RCC 7860 (cell line): ENCODE measurements at regions not wholly inside any gene's neighbourhood (a gene's known extent, or its start where the extent isn't known, plus 50 kb on each side); places are given as distances from the start of the nearest gene placed in this dataset.

Source experiments
- DNase-seq: peaks from one replicate; pipeline ENCODE4 v3.0.0-alpha.2; 2015; ENCODE audit warnings: low spot score
- FAIRE-seq: peaks from 2 replicates; lab custom pipeline; 2012; peaks lifted over from hg19 to GRCh38; lab: Jason Lieb, UNC

DNA sequence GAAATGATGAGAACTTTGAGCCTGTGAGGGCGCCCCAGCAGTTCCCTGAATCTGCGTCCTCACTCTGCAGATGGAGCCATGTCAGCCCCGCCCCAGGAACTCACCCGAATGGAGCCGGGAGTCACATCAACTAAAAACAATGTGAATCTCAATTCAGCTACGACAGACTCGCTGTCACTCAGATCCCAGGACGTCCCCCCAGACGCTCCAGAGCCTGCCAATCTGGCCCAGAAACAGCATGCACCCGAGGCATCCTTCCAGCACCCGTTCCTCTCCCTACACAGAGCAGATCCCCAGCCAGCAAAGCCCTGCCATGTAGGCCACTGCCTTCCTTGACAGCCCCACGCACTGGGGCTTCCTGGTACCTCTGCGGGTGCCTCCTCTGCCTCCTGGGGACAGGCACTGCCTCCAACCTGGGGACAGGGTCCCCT lies 248.0 kb downstream of the TTLL2 start:
- no peak for DNase-seq
- FAIRE-seq: no peak

DNA sequence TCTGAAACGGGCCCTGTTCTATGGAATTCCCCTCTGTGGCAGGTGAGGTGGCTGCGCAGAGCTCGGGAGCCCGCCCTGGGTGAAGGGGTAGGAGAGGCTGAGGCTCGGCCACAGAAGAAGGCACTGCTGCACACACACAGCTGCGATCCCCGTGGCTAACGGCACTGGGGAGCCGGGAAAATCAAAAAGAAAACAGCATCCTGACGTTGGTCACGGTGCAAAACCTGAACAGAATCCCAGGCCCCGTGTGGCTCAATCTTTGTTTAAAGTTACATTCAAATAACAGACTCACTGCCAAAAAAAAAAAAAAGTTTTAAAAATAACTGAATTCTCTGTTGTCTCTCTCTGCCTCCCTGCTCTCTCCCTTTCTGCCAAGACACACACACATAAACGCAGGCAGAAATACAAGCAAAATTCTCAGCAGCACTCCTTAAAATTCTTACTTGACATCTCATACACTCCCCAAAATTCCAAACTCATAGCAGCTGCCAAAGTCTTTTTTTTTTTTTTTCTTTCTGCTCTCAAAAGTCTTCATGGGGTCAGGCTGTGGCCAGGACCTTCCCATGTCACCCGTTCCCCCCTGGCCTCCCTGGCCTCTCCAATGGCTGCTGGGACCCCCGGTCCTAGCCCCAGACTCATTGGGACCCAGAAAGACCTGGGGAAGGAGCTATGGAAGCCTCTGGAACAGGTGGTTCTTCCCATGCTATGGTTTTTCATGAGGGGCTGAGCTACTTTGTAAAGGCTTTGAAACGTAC lies 248.8 kb downstream of the TTLL2 start:
- no peak for FAIRE-seq
- DNase-seq: no peak

DNA sequence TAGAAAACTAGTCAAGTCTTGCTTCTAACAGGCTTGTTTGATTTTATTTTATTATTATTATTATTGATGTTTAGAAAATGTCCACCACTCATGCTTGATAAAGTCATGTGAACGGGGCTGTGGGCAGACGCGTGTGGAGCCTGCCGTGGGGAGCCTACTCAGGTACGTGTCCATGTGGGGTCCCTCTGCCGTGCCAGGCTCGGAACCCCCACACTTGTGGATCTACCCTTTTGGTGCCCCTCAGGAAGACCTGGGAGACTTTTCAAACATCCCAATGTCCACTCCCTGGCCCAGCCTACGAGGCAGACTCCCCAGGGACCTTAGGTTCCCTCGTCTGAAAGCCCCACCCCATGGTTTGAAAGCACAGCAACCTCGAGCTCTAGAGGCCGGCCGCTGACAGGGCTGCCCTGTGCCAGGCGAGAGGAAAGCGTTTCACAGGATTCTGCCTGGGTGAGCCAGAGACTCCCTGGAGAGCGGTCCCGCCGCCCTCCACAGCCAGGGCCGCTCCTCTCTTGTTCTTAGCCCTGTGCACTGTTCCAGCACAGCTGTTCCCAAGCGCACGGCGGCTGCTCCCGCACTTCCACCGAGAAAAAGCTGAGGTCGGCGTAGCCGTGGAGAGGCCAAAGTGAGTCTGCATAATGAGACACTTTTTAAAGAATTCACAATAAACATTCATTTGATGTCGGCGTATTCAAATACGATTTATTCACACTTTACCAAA lies 249.7 kb downstream of the TTLL2 start:
- no peak for FAIRE-seq
- no peak for DNase-seq

DNA sequence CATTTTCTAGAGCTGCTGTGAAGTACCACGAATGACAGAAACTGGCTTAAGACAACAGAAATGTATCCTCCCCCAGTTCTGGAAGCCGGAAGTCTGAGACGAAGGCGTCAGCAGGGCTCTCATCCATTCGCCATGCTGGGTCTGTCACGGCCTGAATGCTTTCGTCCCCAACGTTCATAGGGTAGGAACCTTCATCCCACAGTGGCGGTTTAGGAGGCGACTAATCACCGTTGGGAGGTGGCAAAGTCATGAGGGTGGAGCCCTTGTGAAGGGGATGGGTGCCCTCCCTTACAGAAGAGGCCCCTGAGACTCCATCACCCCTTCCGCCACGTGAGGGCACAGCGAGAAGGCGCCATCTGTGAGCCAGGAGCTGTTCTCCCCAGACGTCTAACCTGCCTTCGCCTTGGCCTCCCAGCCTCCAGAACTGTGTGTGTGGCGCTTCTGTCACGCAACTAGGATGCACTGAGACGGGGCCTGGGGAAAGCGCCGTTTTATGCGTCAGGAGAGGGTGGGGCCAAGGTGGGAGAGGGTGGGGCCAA lies 250.3 kb downstream of the TTLL2 start:
- FAIRE-seq: no peak
- no peak for DNase-seq

- no peak for DNase-seq
- FAIRE-seq: no peak
Observed at GRCh38 chr6:167576050-167576741, 250.5 kb upstream of the AFDN start.

- DNase-seq (no peak), FAIRE-seq (no peak)
Observed at GRCh38 chr6:167576828-167577503, 249.7 kb upstream of the AFDN start.

- DNase-seq (no peak), FAIRE-seq (no peak)
Observed at GRCh38 chr6:167577891-167578361, 248.8 kb upstream of the AFDN start.

DNA sequence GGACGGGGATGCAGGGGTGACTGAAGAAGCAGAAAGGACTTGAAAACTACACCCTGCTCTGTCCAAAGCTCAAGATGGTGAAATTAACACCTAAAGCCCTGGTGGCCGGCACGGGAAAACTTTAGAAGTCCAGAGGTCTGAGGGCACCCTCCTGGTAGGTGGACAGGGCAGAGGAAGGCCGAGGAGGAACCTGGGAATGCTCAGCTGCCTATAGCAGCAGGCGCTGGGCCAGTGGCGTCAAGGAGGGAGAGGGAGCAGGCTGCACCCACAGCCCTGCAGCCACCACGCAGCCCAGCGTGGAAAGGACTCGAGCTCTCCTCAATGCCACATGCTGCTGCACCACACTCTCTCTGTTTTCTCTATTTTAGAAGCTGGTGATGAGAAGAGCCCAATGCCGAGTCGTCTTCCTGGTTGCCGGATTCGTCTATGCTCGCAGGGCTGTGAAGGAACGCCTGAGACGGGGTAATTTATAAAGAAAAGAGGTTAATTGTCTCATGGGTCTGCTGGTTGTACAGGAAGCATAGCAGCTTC lies 248.3 kb upstream of the AFDN start:
- DNase-seq: no peak
- FAIRE-seq: no peak

GRCh38 chr6:167579806-167580618 lies 246.7 kb upstream of the AFDN start:
- no peak for DNase-seq
- FAIRE-seq: no peak

DNA sequence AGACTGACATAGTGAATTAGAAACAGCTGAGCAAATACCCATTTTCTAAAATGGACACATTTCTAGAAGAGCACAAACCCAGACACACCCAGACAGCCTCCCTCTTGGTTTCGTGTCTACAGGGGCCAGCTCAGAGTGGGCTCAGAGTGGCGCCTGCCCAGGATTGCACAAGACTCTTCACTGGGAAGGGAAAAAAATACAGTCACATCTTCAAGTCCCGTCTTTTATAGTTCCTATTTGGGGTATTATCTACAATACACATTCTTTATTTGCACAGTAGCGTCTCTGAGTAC lies 246.1 kb upstream of the AFDN start:
- DNase-seq (no peak), FAIRE-seq (no peak)

- FAIRE-seq (no peak), DNase-seq (no peak)
Observed at GRCh38 chr6:167581637-167582036, 245.1 kb upstream of the AFDN start.

DNA sequence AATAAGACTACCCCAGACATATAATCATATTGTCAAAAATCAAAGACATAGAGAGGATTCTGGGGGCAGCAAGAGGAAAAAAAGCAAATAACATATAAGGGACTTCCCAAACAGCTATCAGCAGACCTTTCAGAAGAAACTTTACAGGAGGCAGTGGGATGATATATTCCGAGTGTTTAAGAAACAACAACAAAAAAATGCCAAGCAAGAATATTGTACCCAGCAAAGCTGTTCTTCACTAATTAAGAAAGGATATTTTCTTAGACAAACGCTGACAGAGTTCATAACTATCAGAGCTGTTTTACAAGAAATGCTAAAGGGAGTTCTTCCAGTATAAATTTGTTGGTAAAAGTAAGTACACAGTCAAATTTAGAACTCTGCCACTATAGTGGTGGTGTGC lies 243.3 kb upstream of the AFDN start:
- no peak for DNase-seq
- no peak for FAIRE-seq

DNA sequence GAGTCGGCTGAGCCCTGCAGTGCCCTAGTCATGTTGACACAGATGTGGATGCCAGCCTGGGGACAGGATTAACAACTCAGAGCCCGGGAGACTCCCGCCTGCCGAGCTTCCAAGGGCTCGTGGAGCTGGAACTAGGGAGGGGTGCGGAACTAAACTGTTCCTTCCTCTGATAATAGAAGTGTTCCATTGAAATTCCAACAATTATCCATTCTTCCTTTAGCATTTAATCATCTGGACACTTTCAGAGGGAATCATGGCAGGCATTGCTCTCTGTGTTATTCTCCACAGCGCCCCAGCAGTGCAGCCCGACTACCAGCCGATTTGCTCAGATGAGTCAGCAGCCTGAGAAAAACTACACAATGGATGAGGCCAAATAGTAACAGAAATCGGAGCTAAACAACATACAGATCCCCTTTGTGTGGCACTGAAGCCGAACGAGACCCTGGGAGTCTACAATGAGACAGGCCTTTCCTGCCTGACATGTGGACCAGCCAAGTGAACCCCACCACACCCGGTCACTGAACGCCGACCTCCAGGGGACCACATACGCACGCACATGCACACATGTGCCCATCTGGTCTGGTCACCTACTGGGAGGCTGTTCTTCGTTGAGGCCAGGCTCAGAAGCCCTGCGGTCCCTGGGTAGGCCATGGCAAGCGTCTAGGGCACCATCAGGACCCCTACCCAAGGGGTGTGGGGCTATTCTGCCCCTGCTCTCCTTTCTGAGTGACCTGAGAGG lies 238.4 kb upstream of the AFDN start:
- DNase-seq (no peak), FAIRE-seq (no peak)

GRCh38 chr6:167588920-167589614 lies 237.6 kb upstream of the AFDN start:
- FAIRE-seq (no peak), DNase-seq (no peak)

GRCh38 chr6:167589615-167589940 lies 237.1 kb upstream of the AFDN start:
- DNase-seq (no peak), FAIRE-seq (no peak)

GRCh38 chr6:167590193-167590592 lies 236.5 kb upstream of the AFDN start:
- DNase-seq: no peak

More at GRCh38 chr6:167590193-167590592, 236.5 kb upstream of the AFDN start:
- no peak for FAIRE-seq
